Epithelial cell of prostate (primary cell): ENCODE measurements at regions not wholly inside any gene's neighbourhood (a gene's known extent, or its start where the extent isn't known, plus 50 kb on each side); places are given as distances from the start of the nearest gene placed in this dataset.

Experiments used
- DNase-seq: peaks from one replicate; pipeline ENCODE4 v3.0.0-alpha.2; 2011; ENCODE audit warnings: low read depth, low spot score
- H3K27ac ChIP-seq: fragments of 450-650 bp; 2 replicates; pipeline ENCODE4 v1.5.1; 2017; ENCODE audit warnings: mild to moderate bottlenecking

GRCh38 chr5:61991430-61991829 is 314.6 kb upstream of the KIF2A start:
- no peak for DNase-seq
- no peak overlapping the region for H3K27ac ChIP-seq

GRCh38 chr5:61991866-61992265 is 314.1 kb upstream of the KIF2A start:
- no peak for DNase-seq

GRCh38 chr5:61993295-61993927 is 312.6 kb upstream of the KIF2A start:
- DNase-seq: no peak
- H3K27ac ChIP-seq: no peak overlapping the region

More at GRCh38 chr5:61991866-61992265, 314.1 kb upstream of the KIF2A start:
- no peak overlapping the region for H3K27ac ChIP-seq

GRCh38 chr5:61994171-61994570 is 311.8 kb upstream of the KIF2A start:
- H3K27ac ChIP-seq: no peak overlapping the region

GRCh38 chr5:61995486-61995885 is 310.5 kb upstream of the KIF2A start:
- H3K27ac ChIP-seq: no peak overlapping the region
- DNase-seq: no peak

More at GRCh38 chr5:61994171-61994570, 311.8 kb upstream of the KIF2A start:
- DNase-seq: no peak

- peak overlapping the region; percentile 46 for H3K27ac ChIP-seq
- peak; percentile 43 for DNase-seq
Observed at GRCh38 chr5:61999371-61999770, 306.6 kb upstream of the KIF2A start.

GRCh38 chr5:62000646-62001045 is 305.4 kb upstream of the KIF2A start:
- peak overlapping the region; percentile 50 for H3K27ac ChIP-seq
- DNase-seq: no peak

- peak overlapping the region; percentile 50 for H3K27ac ChIP-seq
- peak; percentile 70 for DNase-seq
Observed at GRCh38 chr5:62001640-62002039, 304.4 kb upstream of the KIF2A start.

- peak overlapping the region; percentile 50 for H3K27ac ChIP-seq
- no peak for DNase-seq
Observed at GRCh38 chr5:62002436-62002835, 303.6 kb upstream of the KIF2A start.

GRCh38 chr5:62005551-62005950 is 300.5 kb upstream of the KIF2A start:
- H3K27ac ChIP-seq: peak overlapping the region; percentile 13
- no peak for DNase-seq

- H3K27ac ChIP-seq: no peak overlapping the region
- no peak for DNase-seq
Observed at GRCh38 chr5:62007457-62007856, 298.5 kb upstream of the KIF2A start.

GRCh38 chr5:62011089-62011664 is 294.8 kb upstream of the KIF2A start:
- DNase-seq: no peak
- H3K27ac ChIP-seq: no peak overlapping the region

- no peak for DNase-seq
- H3K27ac ChIP-seq: no peak overlapping the region
Observed at GRCh38 chr5:62017092-62017491, 288.9 kb upstream of the KIF2A start.

GRCh38 chr5:62029303-62029702 is 276.7 kb upstream of the KIF2A start:
- DNase-seq: peak; percentile 79
- peak overlapping the region; percentile 36 for H3K27ac ChIP-seq

- H3K27ac ChIP-seq: peak overlapping the region; percentile 36
- no peak for DNase-seq
Observed at GRCh38 chr5:62030326-62030725, 275.7 kb upstream of the KIF2A start.

- no peak overlapping the region for H3K27ac ChIP-seq
- no peak for DNase-seq
Observed at GRCh38 chr5:62038024-62038423, 268.0 kb upstream of the KIF2A start.

- no peak for DNase-seq
- H3K27ac ChIP-seq: no peak overlapping the region
Observed at GRCh38 chr5:62041156-62041756, 264.8 kb upstream of the KIF2A start.

- no peak overlapping the region for H3K27ac ChIP-seq
- DNase-seq: no peak
Observed at GRCh38 chr5:62042007-62042406, 264.0 kb upstream of the KIF2A start.

GRCh38 chr5:62043289-62044280 is 262.4 kb upstream of the KIF2A start:
- no peak overlapping the region for H3K27ac ChIP-seq
- DNase-seq: no peak

- no peak overlapping the region for H3K27ac ChIP-seq
- DNase-seq: no peak
Observed at GRCh38 chr5:62044989-62045388, 261.0 kb upstream of the KIF2A start.

- DNase-seq: no peak
- no peak overlapping the region for H3K27ac ChIP-seq
Observed at GRCh38 chr5:62046191-62046590, 259.8 kb upstream of the KIF2A start.
